ENCODE measurements at regions not wholly inside any gene's neighbourhood (a gene's known extent, or its start where the extent isn't known, plus 50 kb on each side); places are given as distances from the start of the nearest gene placed in this dataset.

- TF ChIP-seq CTCF (conservative IDR thresholded peaks at IDR 0.05 in 1 of 2, IDR thresholded peaks at IDR 0.05 in 1 of 2; ENCODE audit: low read depth in 1 of 2, low read length in 2 of 2) (no peak), EZH2 (IDR thresholded peaks at IDR 0.05; ENCODE audit: low read length, missing control alignments) (no peak)
Observed at GRCh38 chr2:21781962-21782361, 658.2 kb downstream of the TDRD15 start.
